Astrocyte (in vitro differentiated cells and primary cell): ENCODE measurements at regions not wholly inside any gene's neighbourhood (a gene's known extent, or its start where the extent isn't known, plus 50 kb on each side); places are given as distances from the start of the nearest gene placed in this dataset.

Source experiments
- EZH2 ChIP-seq: IDR thresholded peaks from 2 replicates; pipeline ENCODE4 v1.6.1; 2012; ENCODE audit warnings: mild to moderate bottlenecking, low read length, inconsistent platforms; ENCODE audit not compliant: insufficient read depth
- TF ChIP-seq, protein P1 (sequence below): IDR thresholded peaks from 2 replicates; pipeline ENCODE4 v1.5.1; 2011; ENCODE audit warnings: low read depth, mild to moderate bottlenecking, inconsistent platforms, low read length, moderate library complexity; ENCODE audit not compliant: insufficient read depth

DNA sequence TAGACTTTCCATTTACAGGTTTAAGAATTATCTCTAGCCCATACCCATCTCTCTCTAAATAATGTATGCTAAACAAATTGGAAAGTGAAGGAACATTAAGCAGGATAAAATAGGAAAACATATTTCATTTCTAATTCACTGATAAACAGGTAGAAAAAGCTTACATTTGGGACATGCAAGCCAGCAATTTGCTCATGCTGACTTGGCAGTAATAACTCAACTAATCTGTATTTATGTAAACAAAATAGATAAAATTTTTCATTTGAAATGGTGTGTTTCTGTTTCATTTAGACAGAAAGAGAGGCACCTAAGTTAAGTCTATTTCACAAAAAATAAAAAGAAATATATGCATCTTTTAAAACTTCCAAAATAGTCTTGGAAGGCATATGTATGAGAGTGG, 877.3 kb upstream of the LRRTM1 start:
- TF ChIP-seq, protein P1, sequence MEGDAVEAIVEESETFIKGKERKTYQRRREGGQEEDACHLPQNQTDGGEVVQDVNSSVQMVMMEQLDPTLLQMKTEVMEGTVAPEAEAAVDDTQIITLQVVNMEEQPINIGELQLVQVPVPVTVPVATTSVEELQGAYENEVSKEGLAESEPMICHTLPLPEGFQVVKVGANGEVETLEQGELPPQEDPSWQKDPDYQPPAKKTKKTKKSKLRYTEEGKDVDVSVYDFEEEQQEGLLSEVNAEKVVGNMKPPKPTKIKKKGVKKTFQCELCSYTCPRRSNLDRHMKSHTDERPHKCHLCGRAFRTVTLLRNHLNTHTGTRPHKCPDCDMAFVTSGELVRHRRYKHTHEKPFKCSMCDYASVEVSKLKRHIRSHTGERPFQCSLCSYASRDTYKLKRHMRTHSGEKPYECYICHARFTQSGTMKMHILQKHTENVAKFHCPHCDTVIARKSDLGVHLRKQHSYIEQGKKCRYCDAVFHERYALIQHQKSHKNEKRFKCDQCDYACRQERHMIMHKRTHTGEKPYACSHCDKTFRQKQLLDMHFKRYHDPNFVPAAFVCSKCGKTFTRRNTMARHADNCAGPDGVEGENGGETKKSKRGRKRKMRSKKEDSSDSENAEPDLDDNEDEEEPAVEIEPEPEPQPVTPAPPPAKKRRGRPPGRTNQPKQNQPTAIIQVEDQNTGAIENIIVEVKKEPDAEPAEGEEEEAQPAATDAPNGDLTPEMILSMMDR, result no peak
- TF ChIP-seq EZH2, result no peak
